ENCODE measurements at regions not wholly inside any gene's neighbourhood (a gene's known extent, or its start where the extent isn't known, plus 50 kb on each side); places are given as distances from the start of the nearest gene placed in this dataset.

- TF ChIP-seq ZNF8 (CRISPR knock-in tag; IDR thresholded peaks at IDR 0.05), result no peak
- no peak for TF ChIP-seq CREB5 (CRISPR knock-in tag; IDR thresholded peaks at IDR 0.05; ENCODE audit: low read depth)
- no peak for TF ChIP-seq ZFP30 (CRISPR knock-in tag; IDR thresholded peaks at IDR 0.05)
- TF ChIP-seq TOX (CRISPR knock-in tag; IDR thresholded peaks at IDR 0.05; ENCODE audit: borderline replicate concordance), result no peak
- no peak for TF ChIP-seq PATZ1 (CRISPR knock-in tag; IDR thresholded peaks at IDR 0.05; ENCODE audit: borderline replicate concordance)
- no peak for TF ChIP-seq ZNF70 (CRISPR knock-in tag; IDR thresholded peaks at IDR 0.05)
- no peak for TF ChIP-seq ISL1 (CRISPR knock-in tag; IDR thresholded peaks at IDR 0.05)
- TF ChIP-seq POU6F1 (CRISPR knock-in tag; IDR thresholded peaks at IDR 0.05; ENCODE audit: borderline replicate concordance, low read depth), result no peak
- no peak for TF ChIP-seq CSDC2 (CRISPR knock-in tag; IDR thresholded peaks at IDR 0.05)
- TF ChIP-seq SNAI2 (CRISPR knock-in tag; IDR thresholded peaks at IDR 0.05), result no peak
- no peak for TF ChIP-seq OSR1 (CRISPR knock-in tag; IDR thresholded peaks at IDR 0.05)
- no peak for TF ChIP-seq ZFP3 (CRISPR knock-in tag; IDR thresholded peaks at IDR 0.05)
- TF ChIP-seq ZNF565 (CRISPR knock-in tag; conservative IDR thresholded peaks at IDR 0.05; ENCODE audit: low read depth), result no peak
Measured at GRCh38 chr5:89301321-89302025, 418.5 kb upstream of the MEF2C start.
